GM19438 (cell line): ENCODE measurements at regions not wholly inside any gene's neighbourhood (a gene's known extent, or its start where the extent isn't known, plus 50 kb on each side); places are given as distances from the start of the nearest gene placed in this dataset.

Source experiments
- ATAC-seq: cut with Tn5 transposase; IDR thresholded peaks from one replicate; pipeline ENCODE4 v1.9.1; 2021; ENCODE audit warnings: low read depth; ENCODE audit not compliant: unreplicated experiment

DNA sequence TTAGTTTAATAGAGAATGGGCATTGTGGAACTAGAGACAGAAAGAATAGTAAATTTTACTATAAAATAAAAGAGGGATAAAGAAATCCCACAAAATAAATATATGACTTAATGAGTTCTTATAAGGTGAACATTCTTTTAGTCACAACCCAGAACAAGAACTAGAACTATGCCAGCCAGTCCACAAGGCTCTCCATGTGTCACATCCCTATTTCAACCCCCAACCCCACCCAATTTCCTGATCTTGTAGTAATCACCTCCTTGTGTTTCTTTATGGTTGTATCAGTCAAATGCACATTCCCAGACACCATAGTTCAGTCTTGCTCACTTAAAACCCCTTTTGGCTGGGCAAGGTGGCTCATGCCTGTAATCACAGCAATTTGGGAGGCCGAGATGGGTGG, 662.3 kb upstream of the CAMK1G start:
- no peak for ATAC-seq

DNA sequence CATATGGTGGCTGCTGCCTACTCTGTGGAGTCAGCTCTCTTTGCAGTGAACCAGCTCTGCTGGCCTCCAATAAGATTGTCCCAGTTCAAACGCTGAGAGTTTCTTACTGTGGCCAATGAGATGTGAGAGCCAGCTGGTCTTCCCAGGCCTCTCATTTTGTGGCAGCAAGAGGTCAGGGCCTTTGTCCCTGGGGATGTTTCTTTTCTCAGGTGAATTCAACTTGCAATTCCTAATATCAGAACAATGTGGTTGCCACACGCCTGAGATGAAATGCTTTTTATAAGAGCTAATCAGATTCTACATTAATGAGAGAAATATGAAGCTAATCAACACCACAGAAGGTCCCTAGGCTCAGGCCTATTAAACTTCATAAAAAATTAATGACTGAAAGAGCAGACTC, 660.1 kb upstream of the CAMK1G start:
- no peak for ATAC-seq

DNA sequence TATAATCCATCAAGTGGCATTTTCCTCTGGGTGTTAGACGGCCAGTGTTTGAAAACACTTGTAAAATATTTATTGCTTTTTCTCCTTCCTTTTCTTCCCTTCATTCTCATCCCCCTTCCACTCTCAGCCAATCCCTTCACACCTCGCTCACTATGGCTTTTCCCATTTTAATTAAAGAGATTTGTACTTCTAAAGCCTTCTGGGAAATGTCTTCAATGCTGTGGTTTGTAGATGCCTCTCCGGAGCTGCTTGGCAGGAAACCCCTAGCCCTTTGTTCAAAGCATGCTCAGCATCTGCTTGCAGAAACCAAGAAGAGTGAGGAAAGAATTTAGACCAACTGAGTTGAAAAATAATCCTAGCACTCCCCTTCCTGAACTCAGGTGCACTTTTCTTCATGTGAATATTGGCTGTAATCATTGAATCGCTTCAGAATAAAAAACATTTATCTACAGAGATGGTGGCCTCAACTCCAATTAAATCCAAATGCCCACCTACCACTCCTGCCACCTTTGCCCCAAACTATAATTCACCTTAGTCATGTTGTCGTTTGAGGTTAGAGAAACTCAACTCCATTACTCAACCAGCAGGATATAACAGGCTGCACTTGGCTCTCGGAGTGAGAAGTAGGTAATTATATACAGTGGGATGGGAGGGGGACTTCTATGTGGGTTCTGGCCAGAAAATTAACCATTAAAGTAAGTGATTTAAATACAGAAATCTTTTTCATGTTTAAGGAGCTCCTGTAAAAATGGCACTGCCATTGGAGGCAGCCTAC, 659.4 kb upstream of the CAMK1G start:
- no peak for ATAC-seq

GRCh38 chr1:208924928-208925327, 658.6 kb upstream of the CAMK1G start:
- ATAC-seq, result no peak

DNA sequence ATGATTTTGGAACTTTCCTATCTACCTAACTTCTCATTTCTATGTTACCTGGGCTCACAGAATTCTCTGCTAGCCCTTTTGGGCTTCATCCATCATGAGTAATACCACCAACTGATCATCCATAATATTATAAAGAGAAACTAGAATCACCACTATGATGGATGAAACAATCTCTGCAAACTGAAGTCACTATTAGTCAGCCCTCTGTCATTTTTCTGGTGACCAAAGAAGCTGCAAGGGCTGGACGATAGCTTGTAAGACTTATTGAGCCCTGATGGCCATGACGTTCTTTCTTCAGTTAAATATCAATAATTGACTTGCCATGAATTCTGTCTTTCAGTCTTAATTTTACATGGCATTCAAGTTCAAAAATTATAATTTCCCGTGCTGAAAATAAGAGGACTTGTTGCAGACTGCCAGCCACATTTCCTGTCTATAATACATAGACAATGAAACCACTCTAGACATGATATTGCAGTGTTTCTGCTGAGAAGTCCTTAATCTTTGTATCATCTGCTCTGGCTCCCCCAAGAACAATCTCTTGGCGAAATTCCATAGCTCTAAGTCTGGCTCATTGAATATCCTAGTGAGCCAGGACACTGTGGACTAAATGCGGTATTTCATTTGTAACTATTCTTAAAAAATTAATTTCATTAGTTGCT, 655.0 kb upstream of the CAMK1G start:
- no peak for ATAC-seq

GRCh38 chr1:208929575-208929974, 653.9 kb upstream of the CAMK1G start:
- ATAC-seq, result no peak

DNA sequence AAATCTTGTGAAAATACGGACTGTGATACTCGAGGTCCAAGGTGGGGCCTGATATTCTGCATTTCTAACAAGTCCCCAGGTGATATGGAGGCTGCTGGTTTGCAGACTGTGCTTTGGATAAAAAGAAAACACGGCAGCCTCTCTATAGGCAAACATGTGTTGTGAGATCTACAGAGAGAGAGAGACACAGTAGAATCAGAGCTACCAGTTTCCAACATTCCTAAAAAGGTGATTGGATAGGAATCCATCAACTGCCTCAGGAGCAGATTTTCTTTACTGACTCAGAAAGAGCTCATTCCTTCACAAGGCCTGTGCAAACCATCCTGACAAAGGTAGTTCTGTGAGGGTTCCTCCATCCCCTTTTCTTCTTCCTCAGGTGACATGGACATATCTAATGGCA, 651.6 kb upstream of the CAMK1G start:
- no peak for ATAC-seq

DNA sequence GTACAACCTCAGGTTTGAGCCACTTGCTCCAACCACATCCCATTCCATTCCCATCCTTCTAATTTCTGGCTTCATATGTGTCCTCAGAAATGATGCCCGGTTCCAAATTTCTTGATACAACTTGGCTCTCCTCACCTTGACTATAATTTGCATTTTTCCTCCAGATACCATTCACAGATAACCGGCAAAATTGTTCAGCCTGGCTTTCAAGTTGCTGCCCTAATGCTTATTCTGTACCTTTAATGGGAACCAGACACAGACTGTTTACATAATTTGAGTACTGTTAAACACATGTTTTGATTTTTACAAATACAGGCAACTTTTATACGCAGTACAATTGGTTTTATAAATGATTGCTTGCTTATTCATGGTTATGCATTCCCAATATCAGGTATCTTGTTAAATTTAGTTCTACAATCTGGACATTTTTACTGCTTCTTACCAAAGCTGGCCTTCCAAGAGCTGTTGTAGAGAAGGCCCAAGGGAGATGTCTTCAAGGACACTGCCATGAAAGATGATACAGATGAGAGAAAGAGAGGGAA, 649.5 kb upstream of the CAMK1G start:
- ATAC-seq, result no peak

GRCh38 chr1:208934933-208935332, 648.6 kb upstream of the CAMK1G start:
- no peak for ATAC-seq

DNA sequence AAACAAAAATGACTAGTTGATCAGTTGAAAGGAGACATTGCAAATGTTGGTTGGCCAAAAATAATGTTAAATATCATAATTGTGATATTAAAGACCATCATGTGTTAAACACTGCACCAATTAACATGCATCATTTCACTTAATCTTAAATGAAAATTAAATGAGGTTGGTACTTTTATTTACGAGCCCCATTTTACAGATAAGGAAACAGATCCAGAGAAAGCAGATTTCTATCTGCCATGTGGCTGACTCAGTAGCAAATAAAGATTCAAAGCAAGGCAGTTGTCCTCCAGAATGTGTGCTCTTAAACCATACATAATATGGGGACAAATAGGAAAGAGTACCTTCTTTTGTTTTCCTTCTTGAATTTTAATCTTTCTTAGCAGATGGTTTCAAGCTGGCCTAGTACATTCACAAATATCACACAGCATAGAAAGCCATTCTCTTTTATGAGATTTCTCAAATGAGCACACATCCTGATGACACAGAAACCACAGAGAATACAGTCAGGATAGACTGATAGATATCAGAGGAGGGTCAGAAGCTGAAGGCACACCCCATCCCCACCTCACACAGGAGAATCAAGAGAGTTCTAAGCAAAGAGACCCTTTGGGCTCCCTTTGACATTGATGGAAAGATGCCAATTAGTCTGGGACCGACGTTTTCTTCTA, 647.9 kb upstream of the CAMK1G start:
- no peak for ATAC-seq

DNA sequence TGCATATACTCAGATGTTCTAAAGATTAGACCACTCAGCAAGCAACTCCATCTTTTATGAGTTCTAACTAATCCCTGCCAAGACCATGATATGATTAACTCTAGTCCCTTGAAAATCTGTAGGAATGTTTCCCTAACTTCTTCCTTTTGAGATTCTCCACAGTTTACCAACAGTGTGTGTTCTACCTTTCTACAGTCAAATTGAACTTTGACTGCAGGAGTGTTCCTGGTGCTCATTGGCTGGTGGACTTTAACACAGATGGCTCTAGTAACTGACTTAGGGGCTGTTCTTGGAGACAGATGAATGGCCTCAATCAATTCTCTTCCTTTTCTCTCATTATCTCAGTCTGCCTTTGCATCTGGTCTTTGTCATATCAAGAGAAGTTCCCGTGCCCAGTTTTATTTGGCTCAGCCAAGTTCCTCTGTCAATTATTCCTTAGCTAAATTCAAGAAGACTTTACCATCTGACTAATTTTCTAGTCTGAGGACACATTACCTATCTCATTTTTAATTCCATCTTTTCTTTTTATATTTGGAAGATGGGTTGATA, 643.9 kb upstream of the CAMK1G start:
- ATAC-seq, result no peak

- no peak for ATAC-seq
Measured at GRCh38 chr1:208942394-208943130, 641.0 kb upstream of the CAMK1G start.

GRCh38 chr1:208943291-208943690, 640.2 kb upstream of the CAMK1G start:
- no peak for ATAC-seq

DNA sequence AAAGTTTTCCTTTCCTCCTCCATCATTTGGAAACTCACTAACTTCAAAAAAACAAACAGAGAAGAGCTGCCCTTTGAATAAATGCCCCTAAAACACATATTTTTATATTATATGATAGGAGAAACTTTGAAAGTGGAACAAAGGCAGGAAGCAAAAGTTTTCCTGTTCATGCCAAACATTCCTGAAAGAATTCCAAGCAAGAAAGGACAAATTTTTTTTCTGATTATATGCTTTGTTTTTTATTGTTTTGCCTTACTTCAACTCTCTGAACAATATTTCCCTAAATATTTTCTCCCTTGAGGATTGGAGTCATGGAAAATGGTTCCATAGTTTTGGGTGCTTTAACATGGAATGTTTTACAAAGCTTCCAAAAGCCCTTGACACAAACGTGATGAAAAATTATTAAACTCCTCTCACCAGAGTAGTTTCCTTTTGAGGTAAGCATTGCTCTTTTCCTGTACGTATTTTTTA, 638.5 kb upstream of the CAMK1G start:
- ATAC-seq, result no peak

- ATAC-seq, result no peak
Measured at GRCh38 chr1:208950206-208950605, 633.3 kb upstream of the CAMK1G start.

GRCh38 chr1:208951026-208951525, 632.4 kb upstream of the CAMK1G start:
- no peak for ATAC-seq

GRCh38 chr1:208951908-208952307, 631.6 kb upstream of the CAMK1G start:
- ATAC-seq, result no peak

- no peak for ATAC-seq
Measured at GRCh38 chr1:208962867-208963266, 620.6 kb upstream of the CAMK1G start.

GRCh38 chr1:208965351-208965750, 618.2 kb upstream of the CAMK1G start:
- ATAC-seq, result no peak

GRCh38 chr1:208967334-208967733, 616.2 kb upstream of the CAMK1G start:
- no peak for ATAC-seq
